Endothelial cell of umbilical vein (primary cell): ENCODE measurements at regions not wholly inside any gene's neighbourhood (a gene's known extent, or its start where the extent isn't known, plus 50 kb on each side); places are given as distances from the start of the nearest gene placed in this dataset.

Experiments used
- BruUV-seq: library from RNA; stranded (reverse); fragments of 400-500 nt; replicated peaks from 2 replicates; lab custom pipeline; 2021; lab: Mats Ljungman, UMichigan
- CTCF ChIA-PET: fragments of 300-600, 350-600 bp; sonication (Branson Sonifier 250); formaldehyde crosslinking; loops from one replicate; lab custom pipeline; 2021; ENCODE audit warnings: antibody characterized with exemption, inconsistent platforms; lab: Charles Lee
- POLR2A ChIA-PET: fragments of 300-600, 350-600 bp; sonication (Branson Sonifier 250); formaldehyde crosslinking; loops from one replicate; lab custom pipeline; 2021; ENCODE audit warnings: antibody characterized with exemption, inconsistent platforms; lab: Charles Lee
- DNase-seq: peaks from one replicate; pipeline ENCODE4 v3.0.0-alpha.2; 2011; ENCODE audit warnings: low read depth, low spot score
- FAIRE-seq: peaks from 2 replicates; lab custom pipeline; 2011; peaks lifted over from hg19 to GRCh38; lab: Jason Lieb, UNC
- H2AFZ ChIP-seq: 2 replicates; pipeline ENCODE4 v1.6.0; 2012; ENCODE audit warnings: low read depth, low read length, control low read depth, inconsistent platforms
- H3K27ac ChIP-seq: 2 replicates; pipeline ENCODE4 v1.5.1; 2011; ENCODE audit warnings: low read depth, mild to moderate bottlenecking, control low read depth, low read length, moderate library complexity; ENCODE audit not compliant: insufficient read depth
- H3K27me3 ChIP-seq, 2 experiments: 2 replicates each; pipeline versions ENCODE4 v1.6.0 to v1.6.1; 2011; ENCODE audit warnings: low read length in 2 of 2, mixed read lengths in 1 of 2; ENCODE audit not compliant: control insufficient read depth in 2 of 2, insufficient read depth in 2 of 2
- H3K36me3 ChIP-seq, 2 experiments: 2 replicates in 1 of 2; 3 replicates in 1 of 2; pipeline ENCODE4 v1.5.1; 2011; ENCODE audit warnings: low read length in 2 of 2, mild to moderate bottlenecking in 1 of 2, moderate library complexity in 1 of 2; ENCODE audit not compliant: control insufficient read depth in 2 of 2, insufficient read depth in 2 of 2; ENCODE audit errors: extremely low read depth in 1 of 2
- H3K4me1 ChIP-seq: 3 replicates; pipeline ENCODE4 v1.5.1; 2011; ENCODE audit warnings: mild to moderate bottlenecking, low read length; ENCODE audit not compliant: control insufficient read depth, insufficient read depth; ENCODE audit errors: extremely low read depth
- H3K4me2 ChIP-seq: 2 replicates; pipeline ENCODE4 v1.6.1; 2011; ENCODE audit warnings: low read length, control low read depth, mixed read lengths; ENCODE audit not compliant: insufficient read depth
- H3K4me3 ChIP-seq, 3 experiments: fragments of 200-600 bp in 1 of 3; sonication (generic), shearing (Covaris generic) in 1 of 3; replicated peaks in 1 of 3; 2 replicates each; pipeline ENCODE4 v1.5.1; 2011 to 2016; ENCODE audit warnings: control low read depth in 3 of 3, low read length in 3 of 3, mild to moderate bottlenecking in 2 of 3, inconsistent platforms in 1 of 3, low read depth in 1 of 3, moderate library complexity in 1 of 3; ENCODE audit not compliant: insufficient read depth in 1 of 3
- H3K79me2 ChIP-seq: 2 replicates; pipeline ENCODE4 v1.6.0; 2012; ENCODE audit warnings: low read length, inconsistent platforms; ENCODE audit not compliant: control insufficient read depth, insufficient read depth
- H3K9ac ChIP-seq: replicated peaks from 2 replicates; pipeline ENCODE3; 2011; ENCODE audit warnings: low read length, control low read depth; ENCODE audit not compliant: insufficient read depth; ENCODE audit errors: extremely low read depth
- H3K9me1 ChIP-seq: replicated peaks from 3 replicates; pipeline ENCODE4 v1.6.0; 2011; ENCODE audit warnings: mild to moderate bottlenecking, low read length; ENCODE audit not compliant: control insufficient read depth, insufficient read depth; ENCODE audit errors: extremely low read depth
- H3K9me3 ChIP-seq: replicated peaks from 2 replicates; pipeline ENCODE4 v1.5.1; 2012; ENCODE audit warnings: low read length, inconsistent platforms; ENCODE audit not compliant: control insufficient read depth, insufficient read depth
- H4K20me1 ChIP-seq: replicated peaks from 2 replicates; pipeline ENCODE3; 2011; ENCODE audit warnings: mild to moderate bottlenecking, low read length; ENCODE audit not compliant: control insufficient read depth, insufficient read depth; ENCODE audit errors: extremely low read depth
- EZH2 ChIP-seq: IDR thresholded peaks from 2 replicates; pipeline ENCODE4 v1.6.1; 2012; ENCODE audit warnings: borderline replicate concordance, low read depth, mild to moderate bottlenecking, moderate library complexity, low read length, inconsistent platforms; ENCODE audit not compliant: severe bottlenecking
- FOS ChIP-seq: IDR thresholded peaks from 2 replicates; pipeline ENCODE4 v1.6.1; 2011; ENCODE audit warnings: mild to moderate bottlenecking, low read length, moderate library complexity, borderline replicate concordance; ENCODE audit not compliant: insufficient read depth
- GATA2 ChIP-seq: IDR thresholded peaks from 2 replicates; pipeline ENCODE4 v1.7.0; 2011; ENCODE audit warnings: low read depth, mild to moderate bottlenecking, moderate library complexity, mixed read lengths, low read length; ENCODE audit not compliant: insufficient read length, insufficient read depth
- JUN ChIP-seq: IDR thresholded peaks from 2 replicates; pipeline ENCODE4 v1.6.1; 2011; ENCODE audit warnings: borderline replicate concordance, low read depth; ENCODE audit not compliant: insufficient read length, insufficient read depth
- MAX ChIP-seq: IDR thresholded peaks from 2 replicates; pipeline ENCODE4 v1.6.1; 2011; ENCODE audit not compliant: insufficient read depth, insufficient read length
- MYC ChIP-seq: IDR thresholded peaks from one replicate; pipeline ENCODE4 v1.6.1; 2011; ENCODE audit warnings: mild to moderate bottlenecking, low read depth, low read length
- POLR2A ChIP-seq: IDR thresholded peaks from 2 replicates; pipeline ENCODE4 v1.6.1; 2012; ENCODE audit warnings: low read depth, mild to moderate bottlenecking, control low read depth, low read length
- POLR2AphosphoS5 ChIP-seq: IDR thresholded peaks from 2 replicates; pipeline ENCODE4 v1.6.1; 2012; ENCODE audit warnings: low read depth, mild to moderate bottlenecking, control low read depth, low read length, moderate library complexity; ENCODE audit not compliant: insufficient read depth
- dilution Hi-C: fragments of 300-500 bp; cut with MboI; formaldehyde crosslinking; loops from one replicate; pipeline ENCODE4 v1.15.0; 2019; ENCODE audit warnings: low sequenced_read_pairs; ENCODE audit not compliant: extremely low pct_ligation_motif_present
- intact Hi-C: fragments of 100-400 bp; cut with micrococcal nuclease; formaldehyde crosslinking; loops from one replicate; pipeline ENCODE4 v1.10.0; 2022
- TF ChIP-seq, protein P1 (sequence below), 2 donors: IDR thresholded peaks; 1 replicate in 1 of 2; 2 replicates in 1 of 2; pipeline ENCODE4 v1.5.1; 2011; ENCODE audit warnings: low read length in 2 of 2, mild to moderate bottlenecking in 2 of 2, moderate library complexity in 2 of 2, control low read depth in 1 of 2, inconsistent platforms in 1 of 2, low read depth in 1 of 2; ENCODE audit not compliant: insufficient read depth in 1 of 2; ENCODE audit errors: extremely low read depth in 1 of 2

- no TSS peak for BruUV-seq
- H3K4me1 ChIP-seq: no peaks in the 10 kb centered on the region
- peaks cover 9% of the 10 kb centered on the region for H3K9me3 ChIP-seq
- ChIA-PET CTCF (no interaction called here), POLR2A (no interaction called here)
- intact Hi-C loops: no loop called here
- H3K36me3 ChIP-seq: no peaks in the 10 kb centered on the region
- FAIRE-seq (no peak), DNase-seq (no peak)
- H3K4me2 ChIP-seq: no peak overlapping the region
- no peak for TF ChIP-seq POLR2A
- TF ChIP-seq FOS: no peak
- TF ChIP-seq JUN: no peak
- no peak for TF ChIP-seq POLR2AphosphoS5
- TF ChIP-seq GATA2: no peak
- no peak for TF ChIP-seq EZH2
- H4K20me1 ChIP-seq: no peaks in the 10 kb centered on the region
- dilution Hi-C loops: no loop called here
- no peaks in the 10 kb centered on the region for H3K9me1 ChIP-seq
- no peak overlapping the region for H2AFZ ChIP-seq
- no peak overlapping the region for H3K4me3 ChIP-seq
- no peaks in the 10 kb centered on the region for H3K79me2 ChIP-seq
- H3K27ac ChIP-seq: no peak overlapping the region
- no peak overlapping the region for H3K9ac ChIP-seq
- no peaks in the 10 kb centered on the region for H3K27me3 ChIP-seq
Measured at GRCh38 chr4:188454575-188454974, 315.3 kb downstream of the TRIML1 start.

DNA sequence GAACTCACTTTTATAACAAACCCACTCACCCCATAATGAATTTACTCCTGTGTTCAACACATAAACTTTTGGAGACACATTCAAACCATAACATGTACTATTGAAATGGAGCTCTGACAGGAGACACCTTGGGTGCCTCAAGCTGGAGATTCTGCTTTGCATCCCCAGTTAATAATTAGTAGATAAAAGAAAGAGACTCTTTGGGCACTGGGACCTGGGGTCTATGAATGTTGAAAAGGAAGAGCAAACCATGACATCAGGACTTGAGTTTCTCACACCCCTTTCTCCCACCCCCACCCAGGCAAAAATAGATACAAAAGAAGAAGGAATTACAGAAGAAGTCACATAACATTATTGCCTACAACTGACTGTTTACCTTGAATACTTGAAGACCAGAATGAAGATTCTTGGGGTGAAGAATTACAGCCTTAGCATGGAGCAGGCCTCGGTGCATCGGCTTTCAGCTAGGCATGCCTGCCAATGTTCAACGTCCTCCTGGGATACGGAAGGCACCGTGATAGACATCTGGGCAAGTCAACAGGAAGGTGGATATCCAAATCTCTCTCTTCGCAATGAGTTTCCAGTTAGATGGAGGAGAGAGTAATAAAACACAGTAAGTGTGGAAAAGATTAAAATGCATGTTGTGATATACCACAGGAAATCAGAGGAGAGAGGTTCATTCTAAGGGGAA is 316.0 kb downstream of the TRIML1 start:
- no peaks in the 10 kb centered on the region for H3K36me3 ChIP-seq
- no peak overlapping the region for H3K9ac ChIP-seq
- H3K4me3 ChIP-seq: no peak overlapping the region
- no peaks in the 10 kb centered on the region for H3K27me3 ChIP-seq
- ChIA-PET CTCF (no interaction called here), POLR2A (no interaction called here)
- no peak overlapping the region for H3K27ac ChIP-seq
- H3K9me3 ChIP-seq: peaks cover 6% of the 10 kb centered on the region
- dilution Hi-C loops (no loop called here), intact Hi-C loops (no loop called here)
- FAIRE-seq (no peak), DNase-seq (no peak)
- no peaks in the 10 kb centered on the region for H3K4me1 ChIP-seq
- H4K20me1 ChIP-seq: no peaks in the 10 kb centered on the region
- no peaks in the 10 kb centered on the region for H3K9me1 ChIP-seq
- no TSS peak for BruUV-seq
- H3K79me2 ChIP-seq: no peaks in the 10 kb centered on the region
- no peak overlapping the region for H2AFZ ChIP-seq
- TF ChIP-seq EZH2 (no peak), FOS (no peak), MYC (no peak), GATA2 (no peak), MAX (no peak), POLR2AphosphoS5 (no peak), POLR2A (no peak), JUN (no peak)
- TF ChIP-seq, protein P1, sequence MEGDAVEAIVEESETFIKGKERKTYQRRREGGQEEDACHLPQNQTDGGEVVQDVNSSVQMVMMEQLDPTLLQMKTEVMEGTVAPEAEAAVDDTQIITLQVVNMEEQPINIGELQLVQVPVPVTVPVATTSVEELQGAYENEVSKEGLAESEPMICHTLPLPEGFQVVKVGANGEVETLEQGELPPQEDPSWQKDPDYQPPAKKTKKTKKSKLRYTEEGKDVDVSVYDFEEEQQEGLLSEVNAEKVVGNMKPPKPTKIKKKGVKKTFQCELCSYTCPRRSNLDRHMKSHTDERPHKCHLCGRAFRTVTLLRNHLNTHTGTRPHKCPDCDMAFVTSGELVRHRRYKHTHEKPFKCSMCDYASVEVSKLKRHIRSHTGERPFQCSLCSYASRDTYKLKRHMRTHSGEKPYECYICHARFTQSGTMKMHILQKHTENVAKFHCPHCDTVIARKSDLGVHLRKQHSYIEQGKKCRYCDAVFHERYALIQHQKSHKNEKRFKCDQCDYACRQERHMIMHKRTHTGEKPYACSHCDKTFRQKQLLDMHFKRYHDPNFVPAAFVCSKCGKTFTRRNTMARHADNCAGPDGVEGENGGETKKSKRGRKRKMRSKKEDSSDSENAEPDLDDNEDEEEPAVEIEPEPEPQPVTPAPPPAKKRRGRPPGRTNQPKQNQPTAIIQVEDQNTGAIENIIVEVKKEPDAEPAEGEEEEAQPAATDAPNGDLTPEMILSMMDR (IDR thresholded peaks at IDR 0.05; ENCODE audit: extremely low read depth in 1 of 2, insufficient read depth in 1 of 2, low read depth in 1 of 2, low read length in 2 of 2): no peak
- no peak overlapping the region for H3K4me2 ChIP-seq
